Stimulated activated CD4-positive, alpha-beta T cell treated with anti-CD3 and anti-CD28 coated beads, Interleukin-12 subunit alpha, Interleukin-12 subunit beta, amount 100 ng/mL, for 48 hours (primary cell): ENCODE measurements at regions not wholly inside any gene's neighbourhood (a gene's known extent, or its start where the extent isn't known, plus 50 kb on each side); places are given as distances from the start of the nearest gene placed in this dataset.

Source experiments
- DNase-seq, 3 donors: peaks; one replicate each; pipeline ENCODE4 v3.0.0-alpha.2; 2020; ENCODE audit warnings: low read depth in 2 of 3, low spot score in 1 of 3

DNA sequence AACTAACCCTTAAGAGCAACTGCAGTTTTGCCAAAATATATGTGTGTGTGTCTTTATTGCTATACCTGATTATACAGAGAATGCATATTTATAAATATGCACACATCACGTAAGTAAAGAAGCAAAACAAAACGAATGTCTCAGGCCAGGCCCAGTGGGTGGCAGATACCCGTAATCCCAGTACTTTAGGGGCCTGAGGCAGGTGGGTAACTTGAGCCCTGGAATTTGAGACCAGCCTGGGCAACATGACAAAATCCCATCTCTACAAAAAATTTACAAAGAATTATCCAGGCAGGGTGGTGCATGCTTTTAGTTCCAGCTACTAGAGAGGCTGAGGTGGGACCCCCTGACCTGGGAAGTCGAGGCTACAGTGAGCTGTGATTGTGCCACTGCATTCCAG is 745.3 kb downstream of the SATB2 start:
- DNase-seq, result no peak

DNA sequence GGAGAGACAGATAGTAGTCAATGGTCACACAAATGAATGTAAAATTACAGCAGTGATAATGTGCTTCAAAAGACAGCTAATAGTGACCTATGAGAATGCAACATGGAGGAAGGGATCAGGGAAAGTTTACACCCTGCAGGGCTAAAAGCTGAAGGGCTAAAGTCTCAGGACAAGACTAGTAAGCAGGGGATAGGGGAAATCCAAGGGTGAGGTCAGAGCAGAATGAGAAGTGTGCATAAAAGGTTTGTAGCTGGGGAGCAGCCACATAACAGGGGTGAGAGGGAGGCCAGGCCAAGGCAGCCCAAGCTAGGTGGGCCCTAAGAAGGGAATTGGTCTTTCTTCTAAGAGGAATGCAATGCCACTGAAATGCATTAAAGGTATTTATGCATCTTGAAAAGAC is 746.3 kb downstream of the SATB2 start:
- DNase-seq, result no peak

DNA sequence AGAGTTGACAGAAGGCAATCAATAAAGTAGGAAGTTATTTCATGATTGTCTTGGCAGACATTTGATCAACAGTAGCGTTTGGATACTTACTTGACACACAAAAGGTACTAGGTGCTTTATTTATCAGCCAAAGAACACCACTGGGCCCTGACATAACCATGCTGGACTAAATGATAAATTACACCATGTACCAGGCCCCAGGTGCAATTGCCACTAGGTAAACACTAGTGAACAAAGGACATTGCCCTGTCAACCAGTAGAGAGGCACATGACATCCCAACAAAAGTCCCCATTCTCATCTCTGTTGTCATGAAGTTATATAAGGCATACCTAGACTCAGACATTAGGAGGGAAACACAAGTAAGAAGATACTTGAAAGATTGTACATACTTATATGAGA is 747.2 kb downstream of the SATB2 start:
- DNase-seq, result no peak

DNA sequence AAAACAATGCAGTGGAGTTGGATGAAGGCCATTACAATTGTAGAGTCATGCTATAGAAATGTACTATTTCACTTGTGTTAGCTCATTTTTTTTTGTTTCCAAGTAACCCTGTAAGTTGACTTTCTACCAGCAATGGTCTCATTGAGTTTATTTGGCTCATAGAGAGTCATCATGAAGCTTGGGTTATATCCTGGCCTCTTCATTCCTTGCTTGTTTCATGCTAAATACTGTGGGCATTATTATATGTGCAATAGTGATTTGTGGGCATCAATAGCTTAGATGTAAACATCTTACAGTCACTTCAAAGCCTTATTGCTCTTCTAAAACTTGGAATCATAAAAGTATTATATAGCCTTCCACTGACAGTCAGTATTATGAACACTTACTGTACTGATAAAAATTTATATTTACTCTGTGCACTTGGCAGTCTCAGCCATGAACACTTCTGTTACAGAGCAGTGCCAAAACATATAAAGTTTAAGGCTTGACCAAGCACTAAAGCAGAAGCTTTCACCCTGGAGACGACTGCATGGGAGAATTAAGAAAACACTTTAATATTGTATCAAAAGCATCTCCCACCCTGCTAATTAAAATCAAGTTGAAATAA is 751.2 kb downstream of the SATB2 start:
- no peak for DNase-seq

DNA sequence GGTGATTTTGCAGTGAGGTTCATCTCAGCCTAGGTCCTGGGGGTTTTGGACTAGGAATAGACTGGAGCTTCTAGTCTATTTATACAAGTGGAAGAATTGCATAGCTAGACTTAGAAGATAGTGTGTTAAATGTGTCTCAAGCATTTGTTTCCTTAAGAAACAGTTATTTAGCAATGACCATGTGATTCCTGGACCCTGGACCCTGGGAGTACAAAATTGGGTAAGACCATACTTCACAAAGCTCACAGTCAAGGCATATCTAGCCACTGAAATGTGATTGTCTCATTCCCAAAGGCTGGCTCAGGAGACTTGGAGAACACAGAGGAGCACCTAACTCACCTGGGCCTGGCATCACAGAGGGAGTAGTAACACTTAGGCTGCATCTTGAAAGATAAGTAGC is 754.5 kb downstream of the SATB2 start:
- no peak for DNase-seq

DNA sequence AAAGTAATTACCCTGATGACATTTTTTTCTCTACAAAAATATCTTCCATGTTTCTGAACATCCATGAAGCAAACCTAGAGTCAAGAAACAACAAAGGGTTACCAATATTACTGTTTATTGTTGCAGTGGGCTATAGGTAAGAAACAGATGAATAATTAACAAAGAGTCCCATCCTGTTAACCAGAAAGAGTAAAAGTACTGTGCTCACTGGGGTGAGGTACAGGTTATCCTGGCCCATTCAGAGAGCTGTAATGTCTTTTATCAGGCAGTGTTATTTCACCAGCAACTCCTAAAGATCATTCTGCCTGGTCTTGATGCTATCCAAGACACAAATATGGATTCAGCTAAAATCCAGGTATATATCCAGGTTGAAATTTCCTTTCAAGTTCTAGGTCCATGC is 754.9 kb downstream of the SATB2 start:
- DNase-seq, result no peak

DNA sequence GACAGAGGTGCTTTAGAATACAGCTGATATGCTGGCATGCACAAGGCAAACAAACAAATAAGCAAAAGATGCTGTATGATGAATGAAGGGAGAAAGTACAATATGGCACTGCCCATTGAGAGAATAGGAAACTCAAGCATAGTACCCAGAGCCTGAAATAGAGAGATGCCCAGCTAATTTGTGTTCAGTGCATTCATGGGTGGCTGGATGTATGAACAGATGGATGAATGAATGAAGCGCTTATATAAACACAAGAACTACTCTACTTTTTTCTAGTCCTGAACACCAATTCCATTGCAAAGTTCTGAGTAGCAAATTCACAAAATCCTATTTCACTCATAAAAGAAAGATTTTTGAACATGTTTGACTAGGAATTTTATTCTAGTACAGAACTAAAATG is 756.3 kb downstream of the SATB2 start:
- DNase-seq, result no peak

DNA sequence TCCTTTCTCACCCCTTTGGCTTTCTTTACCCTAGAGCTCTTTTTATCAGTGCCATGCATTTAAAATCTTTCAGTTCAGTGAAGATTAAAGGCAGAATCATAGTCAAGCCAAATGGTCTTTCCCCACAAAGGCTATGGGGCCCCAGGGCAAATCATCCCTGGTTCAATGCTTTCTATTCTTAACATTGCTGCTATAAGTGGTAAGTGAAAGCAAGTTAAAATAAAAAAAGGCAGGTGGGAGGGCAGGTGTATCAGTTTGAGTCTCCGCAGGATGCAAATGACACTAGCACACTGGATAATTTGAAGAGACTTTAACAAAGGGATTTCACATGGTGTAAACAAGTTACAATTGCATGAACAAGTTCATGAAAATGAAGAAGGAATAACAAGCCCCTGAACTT is 757.4 kb downstream of the SATB2 start:
- DNase-seq, result no peak

DNA sequence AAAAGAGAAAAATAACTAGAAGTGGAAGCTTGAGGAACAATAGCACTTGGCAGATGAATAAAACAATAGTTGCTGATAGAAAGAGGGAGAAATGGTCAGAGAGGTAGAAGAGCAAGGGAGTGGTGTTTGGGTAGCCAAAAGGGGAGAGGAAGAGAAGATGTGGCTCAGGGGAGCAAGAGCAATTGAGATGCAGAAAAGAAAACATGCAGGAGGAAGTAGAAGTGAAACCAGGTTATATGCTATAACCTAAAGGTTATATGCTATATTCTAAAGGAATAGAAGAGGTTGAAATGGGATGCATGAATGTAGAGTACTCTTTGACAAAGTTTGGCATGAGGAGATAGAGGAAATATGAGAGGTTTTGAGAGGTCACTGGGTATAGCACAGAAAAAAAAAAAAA is 759.5 kb downstream of the SATB2 start:
- no peak for DNase-seq

DNA sequence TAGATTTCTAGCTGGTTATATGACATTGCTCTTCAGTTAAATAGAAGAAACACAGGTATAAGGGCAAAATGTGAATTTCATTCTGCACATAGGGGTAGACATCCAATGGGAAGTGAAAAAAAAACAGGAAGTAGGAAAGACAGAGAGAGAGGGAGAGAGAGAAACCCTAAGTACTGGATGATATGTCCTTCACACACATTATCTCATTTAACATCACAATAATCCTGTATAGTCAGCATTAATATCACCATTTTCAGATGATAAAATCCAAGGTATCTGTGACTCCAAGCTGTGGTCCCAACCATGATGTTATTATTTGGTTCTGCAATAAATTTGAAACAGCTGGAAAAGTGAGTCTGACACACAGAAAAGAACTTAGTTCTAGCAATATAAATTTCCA is 759.9 kb downstream of the SATB2 start:
- DNase-seq, result no peak

DNA sequence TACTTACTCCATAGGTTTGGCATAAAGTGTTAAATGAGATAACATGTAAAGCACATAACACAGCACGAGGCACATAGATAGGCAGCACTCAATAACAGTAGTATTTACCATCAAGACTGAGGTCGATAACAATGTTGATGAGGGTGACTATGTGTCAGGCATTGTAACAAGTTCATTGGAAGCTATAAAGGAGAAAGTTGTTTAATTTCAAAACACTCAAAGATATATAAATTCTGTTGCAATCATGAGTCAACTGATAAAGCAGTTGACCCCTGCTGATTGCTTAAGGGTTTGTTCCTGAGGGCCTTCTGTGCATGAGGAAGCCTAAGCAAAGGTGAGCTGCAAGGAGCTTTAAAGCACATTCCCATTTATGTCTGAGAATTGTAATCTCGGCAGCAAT is 760.5 kb downstream of the SATB2 start:
- no peak for DNase-seq

DNA sequence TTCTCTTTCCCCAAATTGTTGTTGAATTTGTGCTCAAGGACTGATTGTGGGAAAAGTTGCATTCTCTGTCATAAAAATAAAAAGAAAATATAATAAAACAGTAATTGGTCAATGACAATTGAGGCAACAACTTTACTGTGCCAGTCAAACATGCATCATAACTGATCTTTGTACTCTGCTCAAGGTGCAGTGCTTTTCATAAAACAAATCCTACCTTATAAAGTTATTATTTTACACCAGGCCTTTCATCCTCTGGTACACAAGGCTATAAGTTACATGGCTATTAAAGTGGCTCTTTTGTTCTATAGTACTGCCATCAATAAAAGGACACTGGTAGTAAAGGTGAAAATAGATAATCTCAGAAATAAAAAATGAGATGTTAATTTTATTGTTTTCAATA is 761.9 kb downstream of the SATB2 start:
- no peak for DNase-seq

DNA sequence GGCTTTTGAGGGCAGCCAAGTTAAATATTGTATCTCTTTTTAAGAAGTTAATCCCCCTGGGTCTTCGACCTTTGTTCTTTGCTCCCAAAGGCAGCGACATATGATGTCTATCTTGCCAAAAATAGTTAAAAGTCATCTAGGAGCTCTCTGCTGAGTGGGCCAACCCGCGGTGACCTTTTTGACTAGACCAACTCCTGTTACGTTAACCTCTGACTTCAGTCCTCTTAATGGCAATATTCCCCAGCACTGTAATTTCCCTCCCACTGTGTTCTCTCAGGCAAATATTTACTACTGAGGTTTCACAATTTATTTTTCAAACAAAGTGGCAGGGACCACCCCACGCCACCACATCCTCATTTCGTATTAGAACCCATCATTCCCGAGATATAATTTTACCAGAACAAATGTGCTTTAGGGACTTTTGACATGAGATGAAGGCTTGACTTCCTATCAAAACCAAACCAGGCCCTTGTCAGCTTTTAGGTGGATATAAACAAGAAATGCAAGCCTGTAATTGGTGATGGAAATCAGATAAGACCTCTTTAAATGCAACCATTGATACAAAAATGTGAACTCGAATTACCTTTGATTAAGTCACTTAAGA is 764.7 kb downstream of the SATB2 start:
- DNase-seq, result no peak

DNA sequence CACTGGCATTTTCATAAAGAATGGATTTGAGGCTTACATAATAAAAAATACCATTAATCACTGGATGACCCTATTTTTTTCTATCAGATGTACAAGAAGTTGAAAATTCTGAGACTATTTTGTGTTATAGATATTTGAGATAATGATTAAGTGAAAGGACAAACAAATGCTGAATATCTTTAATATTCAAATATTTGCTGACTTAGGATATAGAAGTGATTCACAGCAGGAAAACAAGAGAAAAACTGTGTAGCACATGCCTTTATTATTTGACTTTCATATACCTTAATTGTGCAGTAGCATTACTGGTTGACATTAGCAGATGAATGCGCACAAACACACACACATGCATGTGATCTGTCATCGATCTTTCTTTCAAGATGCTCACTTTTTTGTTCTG is 766.5 kb downstream of the SATB2 start:
- no peak for DNase-seq

DNA sequence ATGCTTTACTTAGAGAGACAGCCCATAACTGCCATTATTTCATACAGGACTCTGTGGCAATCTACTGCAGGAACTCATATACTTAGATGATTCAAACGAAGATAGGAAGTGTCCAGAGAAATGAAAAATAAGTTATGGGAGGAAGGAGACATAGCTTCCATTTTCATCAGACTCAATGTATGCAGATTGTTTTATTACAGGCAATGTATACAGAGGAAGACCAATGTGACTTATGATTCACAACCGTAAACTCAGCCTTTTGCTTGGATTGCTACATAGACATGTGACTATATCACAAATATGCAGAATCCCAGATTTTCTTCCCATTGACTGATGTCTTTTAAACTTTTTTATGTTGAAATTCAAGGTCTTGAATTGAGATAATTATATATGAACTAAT is 793.4 kb downstream of the SATB2 start:
- DNase-seq, result no peak

DNA sequence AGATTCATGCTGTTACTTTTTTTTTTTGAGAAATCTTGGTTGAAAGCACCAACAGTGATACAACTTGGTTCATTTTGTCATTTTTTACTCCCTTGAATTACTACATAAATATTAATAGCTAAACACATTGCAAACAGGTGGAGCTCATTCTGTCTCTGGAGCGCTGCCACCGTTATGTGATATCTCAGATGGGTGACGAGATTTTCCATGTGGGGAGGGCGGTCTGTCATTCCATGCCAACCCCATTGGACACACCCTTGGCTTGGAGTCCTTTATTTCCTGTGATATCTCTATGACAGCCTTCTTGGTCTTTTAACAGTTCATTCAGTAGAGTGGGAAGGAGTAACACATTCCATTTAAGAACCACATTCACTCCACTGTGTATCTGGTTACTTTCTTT is 794.8 kb downstream of the SATB2 start:
- no peak for DNase-seq

DNA sequence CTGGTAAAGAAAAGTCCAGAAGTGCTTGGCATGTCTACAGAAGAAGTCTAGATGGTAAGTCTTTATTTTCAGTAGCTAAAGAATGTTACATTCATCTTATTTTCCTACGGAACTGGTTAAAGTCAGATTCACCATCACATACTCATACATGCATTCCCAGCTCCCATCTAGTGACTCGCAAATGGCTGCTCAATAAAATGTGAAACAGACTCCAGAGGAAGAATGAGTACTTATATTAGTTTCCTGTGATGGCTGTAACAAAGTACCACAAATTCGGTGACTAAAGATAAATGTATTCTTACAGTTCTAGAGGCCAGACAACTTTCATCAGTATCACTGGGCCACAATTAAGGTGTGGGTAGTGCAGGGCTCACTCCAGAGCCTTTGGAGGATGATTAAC is 797.2 kb downstream of the SATB2 start:
- no peak for DNase-seq

DNA sequence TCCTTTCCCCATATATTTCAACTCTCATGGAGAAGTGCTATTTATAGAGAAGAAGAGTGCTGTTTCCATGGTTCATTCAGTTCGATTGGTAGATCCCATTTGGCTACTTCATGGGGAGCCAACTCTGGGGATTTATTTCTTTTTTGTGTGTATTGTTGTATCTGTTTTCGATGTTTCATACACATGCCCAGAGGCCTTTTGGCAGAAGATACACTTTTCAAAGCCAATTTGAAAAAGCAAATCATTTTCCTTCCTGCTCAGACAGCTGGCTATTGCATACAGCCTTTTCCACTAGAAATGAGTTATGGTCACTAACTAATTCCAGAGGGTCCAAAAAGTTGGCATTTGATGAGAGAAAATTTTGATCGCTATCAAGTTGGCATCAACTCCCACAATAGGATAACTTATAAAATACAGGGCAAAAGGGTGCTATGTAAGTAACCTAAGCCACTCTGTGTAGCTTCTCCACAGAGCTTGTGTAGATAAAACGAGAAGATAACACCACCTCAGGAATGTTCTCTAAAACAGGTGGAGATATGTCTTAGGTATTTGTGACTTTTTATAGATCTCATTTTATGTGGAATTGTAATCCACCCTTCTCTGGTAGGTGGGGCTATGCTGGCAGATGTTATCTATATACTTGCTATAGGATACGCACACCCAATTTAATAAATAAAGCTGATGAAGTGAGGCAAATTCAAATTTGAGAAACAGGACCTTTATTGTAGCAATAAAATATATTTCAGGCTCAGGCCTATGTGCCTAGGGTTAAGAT is 798.5 kb downstream of the SATB2 start:
- no peak for DNase-seq

DNA sequence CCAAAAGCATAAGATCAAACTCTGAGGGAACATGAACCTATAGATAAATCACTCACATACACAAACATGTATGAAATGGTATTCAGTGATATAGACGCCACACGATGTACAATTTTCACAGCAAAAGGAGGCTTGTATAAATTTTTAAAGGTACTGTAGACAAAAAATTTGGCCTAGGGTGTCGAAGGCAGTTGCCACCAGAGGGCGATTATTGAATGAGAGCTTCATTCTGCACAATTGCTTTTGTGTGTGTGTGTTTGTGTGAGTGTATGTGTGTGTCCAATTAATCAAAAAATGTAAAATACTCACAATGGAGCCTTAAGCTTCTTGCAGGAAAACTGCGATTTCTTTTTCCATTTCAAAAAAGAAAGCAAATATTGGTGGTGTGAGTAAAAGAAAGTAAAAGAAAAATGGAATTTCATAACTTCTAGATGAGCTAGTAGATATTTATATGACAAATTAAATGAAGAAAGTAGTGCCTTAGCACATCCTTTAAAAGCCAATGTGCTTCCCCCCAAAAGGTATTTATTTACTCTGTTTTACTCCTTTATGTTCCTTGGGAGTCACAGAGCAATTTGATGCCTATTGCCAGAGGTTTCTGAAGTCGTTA is 800.1 kb downstream of the SATB2 start:
- no peak for DNase-seq

DNA sequence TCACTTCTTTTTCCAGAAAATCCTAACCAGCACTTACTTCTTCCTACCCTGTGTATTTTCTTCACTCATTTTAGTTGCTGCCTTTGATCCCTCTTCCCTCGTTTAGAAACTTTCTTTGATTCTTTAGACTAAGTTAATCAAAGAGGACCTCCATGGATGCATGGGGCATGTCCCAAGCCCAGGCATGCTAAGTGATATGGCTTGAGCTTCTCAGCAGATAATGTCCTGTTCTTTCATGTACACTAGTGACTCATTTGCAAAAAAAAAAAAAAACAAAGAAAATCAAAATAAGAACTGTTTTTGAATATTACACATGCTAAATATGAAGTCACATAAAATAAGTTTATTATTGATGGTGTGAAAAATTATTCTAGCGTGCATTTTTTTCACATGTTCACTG is 800.9 kb downstream of the SATB2 start:
- no peak for DNase-seq

DNA sequence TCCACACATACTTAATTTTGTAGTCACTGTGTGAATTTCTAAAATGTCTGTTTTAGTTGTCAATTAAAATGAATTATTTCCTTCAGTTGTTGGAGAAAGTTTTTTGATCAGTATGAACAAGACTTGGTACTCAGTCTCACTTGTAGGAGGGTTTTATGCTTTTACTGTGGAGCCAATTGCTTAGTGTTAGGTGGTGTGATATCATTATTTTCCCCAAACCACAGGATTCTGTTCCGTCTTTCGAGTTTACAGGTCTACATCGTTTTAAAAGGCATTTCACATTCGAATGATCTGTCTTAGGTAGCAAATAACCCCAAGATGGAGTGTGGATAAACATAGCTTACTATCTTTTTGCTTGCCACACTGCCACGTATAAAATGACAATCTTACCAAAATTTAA is 803.1 kb downstream of the SATB2 start:
- DNase-seq, result no peak

DNA sequence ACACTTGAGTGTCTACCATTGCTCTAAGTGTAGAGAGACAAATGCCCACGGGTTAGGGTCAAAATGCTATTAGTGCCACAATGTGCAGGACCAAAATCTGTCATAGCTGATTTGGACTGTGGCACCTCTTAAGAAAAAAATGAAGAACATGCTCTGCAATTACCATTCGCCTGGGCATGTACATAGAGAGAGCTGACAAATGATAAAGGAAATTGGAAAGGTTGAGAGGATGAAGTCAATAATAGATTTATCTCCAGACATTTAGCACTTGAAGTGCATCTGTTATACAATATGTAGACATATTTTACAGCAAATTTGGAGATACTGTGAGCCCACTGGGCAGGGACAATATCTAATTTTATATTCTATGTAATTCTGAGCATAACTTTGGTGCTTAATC is 804.4 kb downstream of the SATB2 start:
- DNase-seq, result no peak
